Posterior cingulate gyrus (tissue), 11 donors: ENCODE measurements at regions not wholly inside any gene's neighbourhood (a gene's known extent, or its start where the extent isn't known, plus 50 kb on each side); places are given as distances from the start of the nearest gene placed in this dataset.

Experiments
- DNase-seq, 10 donors: peaks; one replicate each; pipeline versions ENCODE4 v3.0.0 to v3.0.0-alpha.2; 2020 to 2021; ENCODE audit warnings: mixed read lengths in 3 of 10
- intact Hi-C: fragments of 100-400 bp; cut with DNase I; formaldehyde crosslinking; loops from one replicate; pipeline ENCODE4 v1.15.1; 2023

DNA sequence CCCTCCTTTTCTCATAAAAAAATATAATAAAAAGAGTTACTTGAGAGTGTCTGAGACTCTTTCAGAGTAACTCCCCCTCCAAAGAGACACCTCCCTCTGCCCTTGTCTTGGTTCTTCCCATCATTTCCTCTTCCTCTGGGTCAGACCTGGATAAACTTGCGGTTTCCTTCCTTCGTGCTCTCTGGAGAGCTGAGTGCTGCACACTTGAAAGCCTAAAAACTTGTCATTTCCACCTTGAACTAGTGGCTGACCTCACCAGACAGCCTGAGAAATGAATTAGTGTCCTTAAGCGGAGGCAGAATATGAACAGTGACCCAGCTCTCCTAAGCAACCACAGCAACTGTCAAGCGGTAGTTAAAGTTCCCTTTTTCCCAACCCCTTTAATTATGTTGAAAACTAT is 88.4 kb upstream of the PROX1 start:
- intact Hi-C loops, result no loop called here
- no peak for DNase-seq

DNA sequence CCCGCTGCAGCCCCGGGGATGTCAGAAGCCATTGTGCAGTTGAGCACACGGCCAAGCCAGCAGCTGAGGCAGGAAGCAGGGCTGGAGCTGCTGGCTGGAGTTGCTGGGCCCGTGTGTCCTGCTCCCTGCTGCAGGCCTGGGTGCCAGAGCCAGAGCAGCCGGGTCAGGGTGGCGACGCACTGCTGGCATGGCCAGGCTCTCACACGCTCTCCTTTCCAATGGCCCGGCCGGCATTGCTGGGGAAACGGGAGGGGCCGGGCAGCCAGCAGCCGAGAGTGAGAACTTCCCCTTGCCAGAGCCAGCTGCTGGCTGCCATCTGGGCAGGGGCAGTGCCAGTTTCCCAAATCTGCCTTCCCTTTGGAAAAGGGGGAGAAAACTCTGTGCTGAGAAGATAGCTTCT is 82.4 kb upstream of the PROX1 start:
- peak; percentile 49 to 95 (median 64) for DNase-seq
- intact Hi-C loops, result no loop called here

DNA sequence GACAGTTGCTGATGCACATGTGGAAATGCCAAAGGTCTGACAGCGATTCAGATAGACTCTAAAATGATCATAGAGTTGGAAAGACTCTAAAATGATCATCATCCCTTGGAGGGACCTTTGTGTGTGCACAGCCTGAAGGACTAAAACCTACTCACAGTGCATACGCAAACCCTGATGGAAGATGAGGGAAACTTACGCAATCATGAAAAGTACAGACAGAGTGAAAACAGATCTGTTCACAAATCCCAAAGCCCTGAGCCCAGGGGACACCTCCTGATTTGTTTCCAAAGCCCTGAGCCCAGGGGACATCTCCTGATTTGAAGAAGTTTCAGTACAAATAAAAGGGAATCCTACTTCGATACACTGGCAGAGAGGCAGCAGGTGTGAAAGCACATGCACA is 79.3 kb upstream of the PROX1 start:
- no peak for DNase-seq
- intact Hi-C loops, result no loop called here

DNA sequence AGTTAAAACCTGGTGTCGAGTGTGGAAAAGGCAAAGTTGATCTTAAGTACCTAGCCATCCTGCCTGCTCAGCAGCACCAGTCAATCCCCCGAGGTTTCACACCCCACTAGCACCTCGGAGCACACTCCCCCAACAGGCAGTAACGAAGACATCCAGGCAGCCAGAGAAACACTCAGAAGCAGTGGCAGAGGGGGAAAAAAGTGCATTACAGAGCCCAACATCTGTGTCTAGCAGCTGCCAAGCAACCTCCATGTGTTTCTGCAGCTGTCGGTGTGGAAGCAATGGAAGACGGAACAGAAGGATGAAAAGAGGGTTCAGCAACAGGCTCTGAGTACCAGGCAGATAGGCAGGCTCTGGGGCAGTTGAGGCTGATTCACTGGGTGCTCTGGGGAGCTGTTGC is 73.4 kb upstream of the PROX1 start:
- DNase-seq, result peak in 1 of 10 donors; percentile 75

DNA sequence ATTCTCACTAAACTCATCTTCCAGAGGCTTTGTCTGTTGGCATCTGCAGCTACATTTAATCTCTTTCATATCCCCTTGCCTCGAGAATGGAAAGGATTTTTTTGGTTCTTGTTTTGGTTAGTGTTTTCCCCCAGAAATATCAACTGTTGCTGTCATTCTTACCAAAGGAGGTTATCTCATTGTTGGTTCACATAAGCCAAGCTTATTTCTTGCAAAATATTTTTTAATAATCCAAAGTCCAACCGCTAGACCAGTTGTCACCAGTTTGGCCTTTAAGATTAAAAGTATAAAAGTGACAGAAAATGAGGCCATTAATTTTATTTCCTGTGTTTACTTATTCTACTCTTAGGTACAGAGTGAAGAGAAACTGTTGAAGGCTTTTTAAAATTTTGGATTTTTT is 66.5 kb upstream of the PROX1 start:
- intact Hi-C loops, result no loop called here
- DNase-seq, result no peak

More for the DNA sequence above, 73.4 kb upstream of the PROX1 start:
- intact Hi-C loops, result no loop called here

DNA sequence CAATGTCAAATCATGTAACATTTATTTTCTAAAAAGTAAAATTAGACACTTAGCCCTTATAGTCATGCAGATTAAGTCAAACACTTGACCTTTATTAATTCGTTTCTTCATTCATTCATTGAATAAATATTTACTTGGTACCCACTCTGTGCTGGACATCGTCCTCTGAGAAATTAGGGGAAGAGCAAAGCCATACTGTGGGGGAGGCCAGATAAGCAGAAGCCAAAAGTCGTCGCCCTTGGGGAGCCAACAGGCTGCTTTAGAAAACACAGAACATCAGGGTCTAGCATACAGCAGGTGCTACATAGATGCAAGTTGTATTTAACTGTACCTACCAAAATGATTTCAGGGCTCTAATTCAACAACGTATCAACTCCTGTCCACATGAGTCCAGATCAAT is 66.1 kb upstream of the PROX1 start:
- intact Hi-C loops, result no loop called here
- DNase-seq, result no peak

DNA sequence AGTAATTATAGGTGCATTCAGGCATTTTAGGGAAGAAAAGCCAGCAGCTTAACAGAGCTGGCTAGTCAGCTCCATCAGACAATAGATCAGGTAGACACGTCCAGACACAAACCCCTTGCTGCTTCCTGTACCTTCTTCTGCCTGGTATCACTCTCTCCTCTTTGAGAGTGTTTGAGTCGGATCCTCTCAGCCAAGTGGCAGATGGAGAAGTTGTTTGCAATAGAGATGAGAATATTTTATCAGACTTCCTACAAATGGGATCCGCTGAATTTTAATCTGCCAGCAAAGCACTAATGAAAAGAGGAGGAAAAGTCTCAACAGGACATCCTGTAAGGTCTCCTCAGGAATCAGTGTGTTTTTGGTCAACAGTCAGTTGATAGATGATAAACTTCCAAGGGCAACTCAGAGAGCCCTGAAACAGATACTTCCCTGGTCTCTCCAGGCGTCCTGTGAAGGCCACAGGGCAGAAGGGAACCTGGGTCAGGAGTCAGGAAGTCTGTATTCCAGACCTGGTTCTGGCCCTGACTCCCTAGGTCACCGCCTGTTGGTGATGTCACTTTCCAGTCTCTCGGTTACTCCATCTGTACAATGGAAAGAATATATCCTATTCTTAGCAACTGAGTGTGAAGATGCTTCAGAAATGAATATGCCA is 62.1 kb upstream of the PROX1 start:
- no peak for DNase-seq
- intact Hi-C loops, result no loop called here

DNA sequence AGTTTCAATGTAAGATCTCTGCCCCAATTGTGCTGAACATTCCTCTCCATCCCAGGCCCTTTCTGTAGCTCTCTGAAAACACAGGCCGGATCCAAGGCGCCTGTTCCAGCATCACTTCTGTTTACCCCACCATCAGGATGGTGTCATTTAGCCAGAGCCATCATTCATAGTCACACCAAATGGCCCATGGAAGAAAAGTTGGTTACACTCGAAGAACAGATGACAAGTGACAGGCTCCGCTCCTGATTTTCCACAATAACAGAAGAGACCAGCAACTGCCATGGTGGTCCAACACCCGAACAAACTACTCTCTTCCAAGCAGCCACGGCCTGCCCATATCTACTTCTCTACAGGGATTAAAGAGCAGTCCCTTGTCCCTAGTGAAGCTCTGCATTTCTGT is 59.9 kb upstream of the PROX1 start:
- intact Hi-C loops, result no loop called here
- DNase-seq, result no peak

DNA sequence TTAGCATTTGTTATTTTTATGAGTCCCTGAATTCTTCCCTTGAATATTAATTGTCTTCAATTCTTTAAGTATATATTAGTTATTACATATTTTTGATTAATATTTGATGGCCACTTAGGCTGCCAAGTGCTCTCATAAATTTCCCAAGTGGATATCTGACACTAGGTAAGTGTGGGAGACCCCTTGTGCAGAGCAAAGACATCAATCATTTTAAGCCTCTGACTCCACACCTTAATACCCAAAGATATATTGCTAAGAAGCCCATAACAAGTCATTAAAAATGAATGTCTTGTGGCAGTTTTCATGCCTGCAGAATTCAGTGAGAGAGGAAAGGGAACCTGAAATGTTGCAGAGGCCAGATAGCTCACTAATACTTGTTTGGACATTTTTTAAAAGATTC is 58.4 kb upstream of the PROX1 start:
- no peak for DNase-seq
- intact Hi-C loops, result no loop called here

DNA sequence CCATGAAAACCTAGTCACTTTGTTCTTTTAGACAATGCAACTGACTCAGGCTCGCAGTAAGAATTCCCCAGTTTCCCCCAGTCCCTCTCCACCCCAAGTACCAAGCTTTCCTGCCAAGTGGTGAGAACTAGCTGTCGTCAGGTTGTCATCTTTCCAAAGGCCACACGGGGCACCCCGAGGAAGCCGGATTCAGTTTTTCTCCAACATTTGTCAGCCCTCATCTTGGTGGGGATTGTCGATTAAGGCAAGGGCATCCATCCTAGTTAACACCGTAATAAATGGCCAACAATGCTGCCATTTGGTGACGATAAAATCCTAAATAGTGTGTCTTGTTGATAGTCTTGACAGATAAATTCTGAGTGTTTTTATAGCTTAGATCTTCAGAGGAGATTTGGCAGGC is 55.9 kb upstream of the PROX1 start:
- DNase-seq, result no peak
- intact Hi-C loops, result no loop called here

DNA sequence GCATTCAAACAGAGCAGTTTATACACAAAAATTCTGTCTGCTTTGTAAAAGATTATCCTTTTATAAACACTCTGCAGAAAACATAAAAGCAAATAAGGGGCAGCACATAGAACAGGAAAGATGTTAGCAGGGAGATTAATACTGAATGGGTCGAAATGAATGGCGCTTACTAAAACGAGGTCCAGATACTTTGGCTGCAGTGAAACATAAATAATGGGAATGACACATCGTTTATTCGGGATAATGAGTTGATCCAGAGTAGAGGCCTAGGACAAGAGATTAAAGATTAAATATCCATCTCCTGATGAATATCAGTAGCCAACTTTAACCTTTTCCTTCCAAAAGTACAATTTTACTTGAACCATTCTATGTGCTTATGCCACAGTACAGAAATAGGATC is 54.4 kb upstream of the PROX1 start:
- DNase-seq, result no peak
- intact Hi-C loops, result no loop called here

DNA sequence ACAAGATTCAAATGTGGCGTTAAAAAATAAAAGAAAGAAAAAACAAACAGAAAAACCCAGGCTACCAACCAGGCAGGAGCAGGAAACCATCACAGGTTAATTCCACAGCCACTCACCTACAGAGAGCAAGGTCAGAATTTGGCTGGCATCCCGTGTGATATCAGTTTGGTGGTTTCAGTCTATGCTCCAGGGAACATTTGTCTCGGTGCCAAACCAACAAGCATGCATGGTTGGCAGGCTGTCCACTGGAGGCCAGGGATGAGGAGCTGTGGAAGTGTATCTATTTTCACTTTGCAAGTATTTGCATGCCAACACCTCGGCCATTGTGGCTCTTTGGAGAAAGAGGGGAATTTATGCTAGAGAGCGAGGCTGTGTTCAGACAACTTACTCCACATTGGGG is 53.1 kb upstream of the PROX1 start:
- DNase-seq, result peak in 1 of 10 donors; percentile 57
- intact Hi-C loops, result no loop called here

DNA sequence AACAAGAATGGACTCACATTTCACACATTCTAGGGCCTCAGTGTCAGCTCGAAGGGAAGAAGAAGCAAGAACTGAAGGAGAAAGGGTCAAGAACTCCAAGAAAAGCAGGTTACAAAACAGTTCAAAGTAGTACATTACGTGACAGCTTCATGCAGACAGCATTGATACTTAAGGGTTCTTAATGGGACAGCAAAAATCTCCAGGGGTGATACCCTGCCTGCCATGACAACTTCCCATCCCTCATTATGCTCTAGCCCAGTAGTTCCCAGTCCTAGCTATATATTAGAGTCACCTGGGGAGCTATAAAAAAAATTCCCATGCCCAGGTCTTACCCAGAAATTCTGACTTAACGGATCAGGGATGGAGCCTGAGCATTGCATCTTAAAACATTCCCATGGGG is 51.2 kb upstream of the PROX1 start:
- no peak for DNase-seq
- intact Hi-C loops, result no loop called here
